WERI-Rb-1 (cell line): ENCODE measurements at regions not wholly inside any gene's neighbourhood (a gene's known extent, or its start where the extent isn't known, plus 50 kb on each side); places are given as distances from the start of the nearest gene placed in this dataset.
A peak's percentile ranks its signal among the peaks of the same experiment; 100 is the strongest.

ENCODE experiments used
- DNase-seq: peaks from one replicate; pipeline ENCODE4 v3.0.0-alpha.2; 2020
- H3K27ac ChIP-seq: fragments of 250-450 bp; sonication (Bioruptor Pico); 2 replicates; pipeline ENCODE4 v1.5.1; 2020; ENCODE audit warnings: mild to moderate bottlenecking, moderate library complexity
- H3K27me3 ChIP-seq: fragments of 250-450 bp; sonication (Bioruptor Pico); 2 replicates; pipeline ENCODE4 v1.5.1; 2021; ENCODE audit warnings: mild to moderate bottlenecking, low read depth, moderate library complexity; ENCODE audit not compliant: insufficient read depth, severe bottlenecking
- H3K36me3 ChIP-seq: fragments of 250-450 bp; sonication (Bioruptor Pico); 2 replicates; pipeline ENCODE4 v1.5.1; 2020; ENCODE audit warnings: mild to moderate bottlenecking, moderate library complexity
- H3K4me3 ChIP-seq: 2 replicates; pipeline ENCODE4 v1.5.1; 2011; ENCODE audit warnings: low read depth, mild to moderate bottlenecking, control low read depth, low read length
- H3K9me3 ChIP-seq: fragments of 250-450 bp; sonication (Bioruptor Pico); 2 replicates; pipeline ENCODE4 v1.5.1; 2021; ENCODE audit warnings: mild to moderate bottlenecking, moderate library complexity; ENCODE audit not compliant: severe bottlenecking
- CTCF ChIP-seq: IDR thresholded peaks from 2 replicates; pipeline ENCODE4 v1.5.1; 2011; ENCODE audit warnings: low read depth, mild to moderate bottlenecking, control low read depth, inconsistent platforms, low read length

DNA sequence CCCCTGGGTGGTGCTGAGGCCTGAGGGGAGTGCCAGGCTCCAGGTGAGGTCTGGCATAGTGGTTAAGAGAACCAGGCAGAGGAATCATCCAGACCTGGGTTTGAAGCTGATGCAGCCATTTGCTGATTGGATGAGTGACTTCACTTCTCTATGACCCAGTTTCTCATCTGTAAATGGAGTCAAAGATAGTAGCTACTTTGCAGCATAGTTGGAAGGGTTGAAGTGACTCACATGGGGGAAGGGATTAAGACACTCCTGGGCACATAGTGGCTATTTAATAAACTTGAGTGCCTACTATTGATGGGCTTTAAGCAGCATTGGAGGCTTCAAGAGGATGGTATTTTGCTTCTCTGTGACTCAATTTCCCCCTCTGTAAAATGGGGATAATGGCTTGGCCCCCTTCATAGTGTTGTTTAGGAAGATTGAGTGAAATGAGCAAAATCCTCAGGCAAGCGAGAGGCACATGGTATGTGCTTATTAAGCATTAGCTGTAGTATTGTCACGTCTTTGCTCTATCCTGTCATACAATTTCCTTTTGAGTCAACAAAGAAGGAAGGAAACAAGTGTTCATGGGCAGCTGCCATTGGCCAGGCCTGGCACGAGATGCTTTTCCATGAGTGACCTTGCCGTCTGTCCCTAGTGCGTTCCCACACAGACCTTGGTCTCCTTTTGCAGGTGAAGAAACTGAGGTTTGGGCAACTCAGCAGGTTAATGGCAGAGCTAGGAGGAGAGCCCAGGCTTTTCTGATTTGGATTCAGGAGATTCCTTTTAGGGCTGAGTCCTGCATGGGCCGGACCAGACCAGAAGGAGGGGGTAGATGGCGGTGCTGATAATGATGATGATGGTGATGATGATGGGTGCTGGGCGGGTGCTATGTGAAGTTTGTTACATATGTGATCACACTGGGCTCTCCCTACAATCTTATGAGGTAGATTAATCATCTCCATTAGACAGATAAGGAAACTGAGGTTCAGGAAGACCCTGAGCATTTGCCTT, 131.1 kb upstream of the WNT4 start:
- Histone ChIP-seq H3K27ac (no peak overlapping the region), H3K4me3 (no peak overlapping the region), H3K27me3 (peaks cover 6% of the 10 kb centered on the region), H3K36me3 (no peaks in the 10 kb centered on the region), H3K9me3 (no peaks in the 10 kb centered on the region)
- no peak for DNase-seq
- TF ChIP-seq CTCF, result no peak

DNA sequence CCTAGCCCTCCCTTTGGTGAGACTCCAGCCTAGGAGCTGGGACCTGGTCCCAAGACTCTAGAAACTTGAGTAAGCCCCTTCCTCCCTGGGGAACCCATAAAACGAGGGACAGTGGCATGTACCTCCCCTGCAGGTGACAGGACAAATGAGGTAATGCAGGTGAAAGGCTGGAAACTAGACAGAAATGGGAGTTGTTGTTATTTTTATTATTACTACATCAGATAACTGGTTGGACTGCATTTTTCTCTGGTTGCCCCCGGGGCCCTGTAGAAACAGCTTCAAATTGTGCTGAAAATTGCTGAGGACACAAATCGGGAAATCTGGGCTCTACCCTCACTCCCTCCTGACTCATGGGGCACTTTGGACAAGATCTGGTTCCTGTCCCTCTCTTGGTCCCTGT, 132.3 kb upstream of the WNT4 start:
- no peak overlapping the region for H3K4me3 ChIP-seq
- DNase-seq, result no peak
- H3K27me3 ChIP-seq, result peaks cover 6% of the 10 kb centered on the region
- no peak overlapping the region for H3K27ac ChIP-seq
- H3K9me3 ChIP-seq, result no peaks in the 10 kb centered on the region
- no peak for TF ChIP-seq CTCF
- H3K36me3 ChIP-seq, result no peaks in the 10 kb centered on the region

GRCh38 chr1:22275626-22276395, 132.9 kb upstream of the WNT4 start:
- Histone ChIP-seq H3K4me3 (no peak overlapping the region), H3K27ac (no peak overlapping the region), H3K9me3 (no peaks in the 10 kb centered on the region), H3K27me3 (peaks cover 6% of the 10 kb centered on the region), H3K36me3 (no peaks in the 10 kb centered on the region)
- DNase-seq, result peak; percentile 75
- peak; percentile 99 for TF ChIP-seq CTCF

- DNase-seq, result no peak
- no peaks in the 10 kb centered on the region for H3K9me3 ChIP-seq
- no peak overlapping the region for H3K27ac ChIP-seq
- TF ChIP-seq CTCF, result no peak
- peaks cover 6% of the 10 kb centered on the region for H3K27me3 ChIP-seq
- no peak overlapping the region for H3K4me3 ChIP-seq
- H3K36me3 ChIP-seq, result no peaks in the 10 kb centered on the region
These were observed 133.5 kb upstream of the WNT4 start for GRCh38 chr1:22276396-22276748.

GRCh38 chr1:22277662-22278061, 134.8 kb upstream of the WNT4 start:
- no peaks in the 10 kb centered on the region for H3K36me3 ChIP-seq
- H3K9me3 ChIP-seq, result no peaks in the 10 kb centered on the region
- TF ChIP-seq CTCF, result no peak
- no peak overlapping the region for H3K4me3 ChIP-seq
- no peak for DNase-seq
- H3K27me3 ChIP-seq, result peaks cover 6% of the 10 kb centered on the region
- no peak overlapping the region for H3K27ac ChIP-seq
